ENCODE measurements at regions not wholly inside any gene's neighbourhood (a gene's known extent, or its start where the extent isn't known, plus 50 kb on each side); places are given as distances from the start of the nearest gene placed in this dataset.

- no peaks in the 10 kb centered on the region for H3K27me3 ChIP-seq
- H3K36me3 ChIP-seq = no peaks in the 10 kb centered on the region
- H4K20me1 ChIP-seq (ENCODE audit: low read depth) = no peaks in the 10 kb centered on the region
- H3K4me1 Mint-ChIP-seq = no peaks in the 10 kb centered on the region
- no peak overlapping the region for H3K4me2 ChIP-seq
- H3K27ac Mint-ChIP-seq = no peak overlapping the region
- peaks cover 4% of the 10 kb centered on the region for H3K9me3 ChIP-seq (ENCODE audit: low read depth)
- H3K4me1 ChIP-seq = no peaks in the 10 kb centered on the region
- H3K36me3 Mint-ChIP-seq = peaks cover 1% of the 10 kb centered on the region
- TF ChIP-seq EZH2phosphoT487 (IDR thresholded peaks at IDR 0.05) (no peak), CTCF (IDR thresholded peaks at IDR 0.05) (no peak)
- H3K9me3 Mint-ChIP-seq = peaks cover 13% of the 10 kb centered on the region
- no peak for DNase-seq (ENCODE audit: low spot score)
- no peak overlapping the region for H2AFZ ChIP-seq (replicated peaks)
- peaks cover 9% of the 10 kb centered on the region for H3K27me3 Mint-ChIP-seq (ENCODE audit: insufficient read depth, low read depth)
- H3F3A ChIP-seq (ENCODE audit: low read depth) = no peaks in the 10 kb centered on the region
- H3K9ac ChIP-seq = no peak overlapping the region
- no peaks in the 10 kb centered on the region for H3K79me2 ChIP-seq (ENCODE audit: low read depth)
- no peak overlapping the region for H3K4me3 Mint-ChIP-seq
- no peak overlapping the region for H3K4me3 ChIP-seq
- no peak overlapping the region for H3K27ac ChIP-seq
Measured at GRCh38 chr2:111643759-111644158, 240.2 kb downstream of the ANAPC1 start.

- H3K4me3 Mint-ChIP-seq = no peak overlapping the region
- H4K20me1 ChIP-seq (ENCODE audit: low read depth) = no peaks in the 10 kb centered on the region
- H3K27ac ChIP-seq = no peak overlapping the region
- H3K4me3 ChIP-seq = no peak overlapping the region
- no peak for DNase-seq (ENCODE audit: low spot score)
- no peaks in the 10 kb centered on the region for H3F3A ChIP-seq (ENCODE audit: low read depth)
- no peaks in the 10 kb centered on the region for H3K27me3 ChIP-seq
- H3K27ac Mint-ChIP-seq = no peak overlapping the region
- no peaks in the 10 kb centered on the region for H3K79me2 ChIP-seq (ENCODE audit: low read depth)
- H3K4me2 ChIP-seq = no peak overlapping the region
- H3K4me1 Mint-ChIP-seq = no peaks in the 10 kb centered on the region
- H3K9ac ChIP-seq = no peak overlapping the region
- peaks cover 9% of the 10 kb centered on the region for H3K27me3 Mint-ChIP-seq (ENCODE audit: insufficient read depth, low read depth)
- H3K36me3 Mint-ChIP-seq = peaks cover 1% of the 10 kb centered on the region
- H3K9me3 ChIP-seq (ENCODE audit: low read depth) = peaks cover 4% of the 10 kb centered on the region
- H3K4me1 ChIP-seq = no peaks in the 10 kb centered on the region
- H2AFZ ChIP-seq (replicated peaks) = no peak overlapping the region
- H3K9me3 Mint-ChIP-seq = peaks cover 14% of the 10 kb centered on the region
- TF ChIP-seq EZH2phosphoT487 (IDR thresholded peaks at IDR 0.05) (no peak), EZH2 (IDR thresholded peaks at IDR 0.05) (no peak), CTCF (IDR thresholded peaks at IDR 0.05) (no peak)
- no peaks in the 10 kb centered on the region for H3K36me3 ChIP-seq
Measured at GRCh38 chr2:111647359-111647758, 236.6 kb downstream of the ANAPC1 start.

GRCh38 chr2:111652038-111652437 is 232.0 kb downstream of the ANAPC1 start:
- Histone ChIP-seq H3K9ac (no peak overlapping the region), H3K79me2 (ENCODE audit: low read depth) (no peaks in the 10 kb centered on the region), H3K9me3 (ENCODE audit: low read depth) (peaks cover 3% of the 10 kb centered on the region), H3K27ac (no peak overlapping the region), H3K27me3 (no peaks in the 10 kb centered on the region), H3K4me2 (no peak overlapping the region), H4K20me1 (ENCODE audit: low read depth) (no peaks in the 10 kb centered on the region), H3F3A (ENCODE audit: low read depth) (no peaks in the 10 kb centered on the region), H3K4me3 (no peak overlapping the region), H3K36me3 (no peaks in the 10 kb centered on the region), H3K4me1 (peaks cover 9% of the 10 kb centered on the region), H2AFZ (replicated peaks) (no peak overlapping the region)
- no peak for DNase-seq (ENCODE audit: low spot score)
- Mint-ChIP-seq H3K27ac (no peak overlapping the region), H3K4me3 (no peak overlapping the region), H3K27me3 (ENCODE audit: insufficient read depth, low read depth) (no peaks in the 10 kb centered on the region), H3K4me1 (peaks cover 6% of the 10 kb centered on the region), H3K9me3 (peaks cover 4% of the 10 kb centered on the region), H3K36me3 (no peaks in the 10 kb centered on the region)
- TF ChIP-seq EZH2phosphoT487 (IDR thresholded peaks at IDR 0.05) (no peak), EZH2 (IDR thresholded peaks at IDR 0.05) (no peak), CTCF (IDR thresholded peaks at IDR 0.05) (no peak)

- no peak overlapping the region for H3K27ac ChIP-seq
- Mint-ChIP-seq H3K4me1 (peaks cover 6% of the 10 kb centered on the region), H3K36me3 (no peaks in the 10 kb centered on the region)
Measured at GRCh38 chr2:111652681-111653080, 231.3 kb downstream of the ANAPC1 start.

More at GRCh38 chr2:111652681-111653080, 231.3 kb downstream of the ANAPC1 start:
- peaks cover 2% of the 10 kb centered on the region for H3K9me3 Mint-ChIP-seq
- no peak overlapping the region for H3K27ac Mint-ChIP-seq
- no peak overlapping the region for H3K4me3 ChIP-seq
- TF ChIP-seq EZH2phosphoT487 (IDR thresholded peaks at IDR 0.05) (no peak), CTCF (IDR thresholded peaks at IDR 0.05) (no peak), EZH2 (IDR thresholded peaks at IDR 0.05) (no peak)
- peaks cover 5% of the 10 kb centered on the region for H3K27me3 Mint-ChIP-seq (ENCODE audit: insufficient read depth, low read depth)
- H3K9me3 ChIP-seq (ENCODE audit: low read depth) = no peaks in the 10 kb centered on the region
- peaks cover 9% of the 10 kb centered on the region for H3K4me1 ChIP-seq
- no peak overlapping the region for H3K9ac ChIP-seq
- H3K4me3 Mint-ChIP-seq = no peak overlapping the region
- H3K27me3 ChIP-seq = no peaks in the 10 kb centered on the region
- DNase-seq (ENCODE audit: low spot score) = no peak
- no peaks in the 10 kb centered on the region for H3K36me3 ChIP-seq
- no peaks in the 10 kb centered on the region for H3F3A ChIP-seq (ENCODE audit: low read depth)
- H3K4me2 ChIP-seq = no peak overlapping the region
- H2AFZ ChIP-seq (replicated peaks) = no peak overlapping the region
- H3K79me2 ChIP-seq (ENCODE audit: low read depth) = no peaks in the 10 kb centered on the region
- H4K20me1 ChIP-seq (ENCODE audit: low read depth) = no peaks in the 10 kb centered on the region

Data from neural progenitor cell (in vitro differentiated cells).